NCI-H345 treated with DMSO at 0.1 percent for 48 hours (cell line): ENCODE measurements at regions not wholly inside any gene's neighbourhood (a gene's known extent, or its start where the extent isn't known, plus 50 kb on each side); places are given as distances from the start of the nearest gene placed in this dataset.

Experiments used
- DNase-seq: peaks from one replicate; lab custom pipeline; 2025; ENCODE audit not compliant: unreplicated experiment; lab: John Stamatoyannopoulos, UW

DNA sequence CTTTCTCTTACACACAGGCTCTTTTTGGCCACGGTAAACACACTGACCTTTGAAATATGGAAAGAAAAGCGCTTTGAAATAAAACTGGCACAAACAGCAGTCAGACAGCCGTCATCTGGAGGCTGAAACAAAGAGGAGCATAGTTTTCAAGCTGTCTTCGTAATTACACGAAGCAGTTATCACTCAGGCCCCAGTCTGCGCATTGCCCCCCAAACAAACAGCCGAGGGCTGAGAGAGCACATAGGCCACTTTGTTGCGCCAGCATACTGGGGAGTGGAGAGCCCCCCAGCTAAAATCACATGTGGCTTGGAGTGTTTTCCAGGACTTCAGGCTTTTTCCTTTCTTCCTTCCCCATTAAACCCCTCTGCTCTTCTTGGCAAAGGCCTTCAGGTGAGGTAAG lies 142.9 kb upstream of the BTG1 start:
- DNase-seq: no peak

DNA sequence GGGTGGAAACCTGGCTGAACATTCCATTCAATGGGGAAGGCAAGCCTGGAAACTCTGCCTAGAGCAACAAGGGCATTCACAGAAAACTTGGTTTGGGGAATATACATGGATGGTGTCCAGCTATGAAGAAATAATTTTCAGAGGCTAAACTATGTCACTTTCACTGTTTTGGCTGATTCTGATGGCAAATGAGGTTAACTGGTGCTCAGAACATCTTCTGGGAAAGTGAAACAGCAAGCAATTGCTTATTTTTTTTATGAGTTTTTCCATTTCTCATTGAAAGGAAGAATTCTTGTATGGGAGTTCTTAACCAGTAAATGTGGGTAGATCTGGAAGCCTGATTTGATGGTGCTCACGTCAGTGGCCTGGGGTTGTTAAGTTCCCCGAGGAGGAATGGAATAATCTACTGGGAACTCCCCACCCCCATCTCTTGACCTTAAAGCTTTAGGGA lies 132.8 kb upstream of the BTG1 start:
- no peak for DNase-seq

DNA sequence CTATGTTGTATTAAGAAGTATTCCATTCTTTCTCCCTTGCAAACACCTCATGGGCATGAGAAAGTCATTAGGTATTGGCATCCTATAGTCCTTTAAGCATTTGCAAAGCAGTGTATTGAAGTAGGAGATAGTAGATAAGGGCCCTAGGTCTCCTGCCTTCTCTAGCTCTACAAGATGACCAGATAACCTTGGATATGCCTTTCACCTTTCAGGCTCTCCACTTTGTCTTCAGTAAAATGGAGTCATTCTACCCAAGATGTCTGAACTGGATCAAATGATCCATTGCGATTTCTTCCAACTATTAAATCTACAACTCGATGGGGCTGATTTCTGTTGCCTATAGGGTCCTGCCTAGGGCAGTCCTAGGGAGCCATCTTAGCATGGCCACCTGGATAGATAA lies 132.1 kb upstream of the BTG1 start:
- no peak for DNase-seq

DNA sequence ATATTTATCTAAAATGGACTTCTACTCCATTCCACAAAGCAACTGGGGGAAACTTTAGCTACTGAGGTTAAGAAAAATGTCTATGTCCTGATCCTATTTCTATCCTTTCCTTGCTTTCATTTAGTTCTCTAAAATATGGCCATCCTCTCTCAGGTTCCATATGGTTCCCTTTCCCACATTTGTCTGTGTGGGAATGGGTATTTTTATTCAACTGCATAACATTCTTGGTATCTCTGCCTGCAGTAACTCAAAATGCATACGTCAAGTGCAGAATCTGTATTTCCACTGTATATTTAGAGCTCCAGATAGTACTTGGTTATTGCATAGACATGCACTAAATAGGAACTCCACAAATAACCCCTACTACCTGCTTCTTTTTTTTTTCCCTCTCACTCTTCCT lies 130.6 kb upstream of the BTG1 start:
- no peak for DNase-seq

DNA sequence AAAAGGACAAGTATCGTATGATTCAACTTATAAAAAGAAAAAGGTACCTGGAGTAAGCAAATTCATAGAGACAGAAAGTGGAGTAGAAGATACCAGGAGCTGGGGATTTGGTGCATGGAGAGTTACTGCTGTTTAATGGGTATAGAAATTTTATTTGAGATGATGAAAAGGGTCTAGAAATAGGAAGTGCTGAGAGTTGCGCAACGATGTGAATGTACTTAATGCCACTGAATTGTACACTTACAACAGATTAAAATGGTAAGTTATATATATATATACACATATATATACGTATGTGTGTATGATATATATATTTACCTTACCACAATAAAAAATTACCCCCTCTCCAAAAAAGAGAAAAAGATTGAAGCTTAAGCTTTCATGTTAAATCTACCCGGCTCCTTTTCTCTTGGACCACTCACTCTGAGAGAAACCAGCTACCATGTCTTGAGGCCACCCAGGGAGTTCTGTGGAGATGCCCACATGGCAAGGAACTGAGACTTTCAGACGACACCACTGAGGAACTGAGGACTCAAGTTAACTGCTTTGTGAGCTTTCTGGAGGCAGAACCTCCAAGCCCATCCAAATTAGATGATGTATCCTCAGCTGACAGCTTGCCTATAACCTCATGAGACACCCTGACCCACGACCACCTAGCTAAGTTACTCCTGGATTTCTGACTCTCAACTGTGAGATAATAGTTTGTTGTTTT lies 130.0 kb upstream of the BTG1 start:
- DNase-seq: no peak

DNA sequence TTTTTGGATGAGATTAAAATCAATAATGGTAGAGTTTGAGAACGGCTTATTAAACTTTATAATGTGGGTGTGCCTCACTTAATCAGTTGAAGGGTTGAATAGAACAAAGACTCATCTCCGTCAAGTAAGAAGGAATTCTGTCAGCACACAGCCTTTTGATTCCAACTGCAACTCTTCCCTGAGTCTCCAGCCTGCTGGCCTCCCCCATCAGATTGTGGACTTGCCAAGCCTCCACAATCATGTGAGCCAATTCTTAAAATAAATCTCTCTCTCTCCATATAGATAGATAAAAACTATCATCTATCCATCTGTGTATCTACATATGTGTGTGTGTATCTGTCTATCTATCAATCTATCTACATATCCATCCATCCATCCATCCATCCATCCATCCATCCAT lies 127.4 kb upstream of the BTG1 start:
- no peak for DNase-seq

DNA sequence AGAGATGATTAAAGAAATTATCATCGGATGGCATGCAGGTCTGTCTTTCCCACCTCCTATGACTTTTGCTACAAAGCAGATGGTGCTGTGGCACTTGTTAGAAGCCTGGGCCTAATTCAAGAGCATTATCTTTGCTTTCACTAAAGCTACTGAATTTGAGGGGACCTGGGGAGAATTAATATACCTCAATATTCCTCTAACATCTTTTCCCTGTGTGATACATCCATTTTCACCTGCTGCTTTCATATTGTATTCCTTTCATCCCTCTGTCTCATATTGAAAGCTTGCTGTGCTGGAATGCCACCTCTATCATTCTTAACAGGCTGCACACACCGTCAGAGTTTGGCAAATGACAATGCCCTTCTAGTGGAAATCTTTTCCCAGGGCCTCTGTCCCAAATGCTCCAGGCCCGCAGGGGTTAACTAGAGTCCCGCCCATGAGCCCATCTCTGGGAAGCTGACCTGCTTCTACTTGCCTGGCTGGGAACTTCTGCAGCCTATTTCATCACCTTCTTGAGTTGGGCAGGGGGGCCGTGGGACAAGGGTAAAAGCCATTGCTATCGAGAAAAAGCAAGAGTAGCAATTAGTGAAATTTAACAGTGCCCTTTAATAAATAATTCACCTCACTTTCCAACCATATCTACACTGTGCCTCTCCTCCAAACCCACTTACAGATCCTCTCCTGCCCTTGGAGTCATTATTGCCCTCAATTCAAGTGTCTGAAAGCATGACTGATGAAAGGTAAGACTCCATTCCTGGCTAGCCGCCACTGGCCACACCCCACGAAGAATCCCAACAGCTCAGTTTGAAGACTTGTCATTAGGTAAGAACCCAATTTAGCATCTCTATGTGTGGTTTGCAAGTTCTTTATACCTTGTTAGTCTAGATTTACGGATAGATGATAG lies 126.7 kb upstream of the BTG1 start:
- no peak for DNase-seq

DNA sequence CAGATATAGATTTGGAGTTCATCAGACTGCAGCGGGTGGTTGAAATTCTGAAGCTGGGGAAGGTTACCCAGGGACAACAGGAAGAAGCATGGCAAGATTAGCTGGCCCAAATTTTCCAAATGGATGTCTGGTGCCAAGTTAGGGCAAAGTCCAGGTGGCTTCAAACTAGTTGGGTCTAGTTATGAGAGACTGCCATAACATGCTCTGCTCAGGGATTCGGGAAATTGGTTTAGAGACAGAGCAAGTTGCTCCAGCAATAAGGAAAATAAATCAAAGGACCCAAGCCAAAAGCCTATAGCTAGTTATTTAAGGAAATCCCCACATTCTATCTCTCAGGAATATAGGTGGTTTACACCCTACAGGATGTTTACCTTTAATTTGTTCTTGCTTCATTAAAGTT lies 125.7 kb upstream of the BTG1 start:
- no peak for DNase-seq

DNA sequence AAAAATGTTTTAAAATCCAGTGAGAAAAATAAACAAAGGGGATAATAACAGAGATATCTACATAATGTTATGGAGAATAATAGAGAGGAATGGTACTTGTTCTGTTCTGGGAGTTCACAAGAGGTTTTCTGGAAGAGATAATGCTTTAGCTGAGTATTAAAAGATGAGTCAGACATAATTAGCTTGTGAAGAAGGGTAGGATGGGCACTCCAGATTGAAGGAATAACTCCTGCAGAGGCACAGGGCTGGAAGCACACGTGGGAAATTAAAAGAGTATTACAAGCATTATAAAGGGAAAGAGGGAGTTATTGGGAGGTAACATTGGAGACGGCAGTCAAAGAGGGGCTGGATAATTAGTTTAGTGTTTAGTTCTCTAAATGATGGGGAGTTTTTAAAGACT lies 124.9 kb upstream of the BTG1 start:
- DNase-seq: no peak

DNA sequence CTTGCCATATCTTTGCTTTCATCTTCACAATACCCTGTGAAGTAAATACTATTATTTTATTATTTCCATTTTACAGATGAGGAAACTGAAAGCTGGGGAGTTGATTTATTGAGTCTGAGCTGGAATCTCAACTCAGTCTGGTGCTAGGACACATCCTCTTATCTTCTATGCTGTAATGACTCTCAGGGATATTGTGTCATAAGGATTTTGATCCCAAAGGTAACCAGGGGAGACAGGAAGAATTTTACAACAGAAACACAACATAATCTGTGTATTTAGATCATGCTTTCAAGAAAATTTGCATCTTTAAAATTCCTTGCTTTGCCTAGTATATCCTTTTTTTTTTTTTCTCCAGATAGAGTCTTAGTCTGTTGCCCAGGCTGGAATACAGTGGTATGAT lies 123.3 kb upstream of the BTG1 start:
- no peak for DNase-seq

DNA sequence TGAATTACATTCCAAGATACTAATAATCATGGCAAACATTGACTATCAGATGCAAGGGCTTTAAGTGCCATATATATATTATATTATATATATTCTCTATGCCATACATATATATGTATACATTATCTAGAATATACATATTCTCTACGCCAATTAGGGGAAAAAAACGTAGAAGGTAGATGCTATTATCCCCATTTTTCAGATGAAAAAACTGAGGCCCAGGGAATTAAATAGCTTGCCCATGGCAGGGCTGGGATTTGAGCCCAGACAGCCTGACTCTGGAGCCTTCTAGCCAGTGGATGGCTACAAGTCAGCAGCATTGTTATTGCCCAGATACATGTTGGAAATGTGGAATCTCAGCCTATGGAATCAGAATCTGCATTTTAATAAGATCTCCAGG lies 116.0 kb upstream of the BTG1 start:
- DNase-seq: no peak

DNA sequence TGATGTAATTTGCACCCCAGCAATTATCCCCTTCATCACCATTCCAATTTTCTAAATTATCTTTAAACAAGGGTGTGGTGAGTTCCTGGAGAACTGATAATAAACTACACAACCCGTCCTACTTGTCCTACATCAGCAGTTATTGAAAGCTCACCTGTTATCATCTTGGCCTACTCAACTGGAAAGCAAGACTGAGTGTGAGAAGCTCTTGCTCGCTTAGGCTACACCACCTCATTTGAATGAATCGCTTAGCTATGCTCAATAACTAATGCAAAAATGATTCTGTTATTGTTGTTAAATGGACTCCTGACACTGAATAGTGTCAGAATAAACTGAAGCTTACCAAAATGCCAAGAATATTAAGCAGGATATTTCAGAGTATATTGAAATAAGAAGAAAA lies 115.4 kb upstream of the BTG1 start:
- no peak for DNase-seq

DNA sequence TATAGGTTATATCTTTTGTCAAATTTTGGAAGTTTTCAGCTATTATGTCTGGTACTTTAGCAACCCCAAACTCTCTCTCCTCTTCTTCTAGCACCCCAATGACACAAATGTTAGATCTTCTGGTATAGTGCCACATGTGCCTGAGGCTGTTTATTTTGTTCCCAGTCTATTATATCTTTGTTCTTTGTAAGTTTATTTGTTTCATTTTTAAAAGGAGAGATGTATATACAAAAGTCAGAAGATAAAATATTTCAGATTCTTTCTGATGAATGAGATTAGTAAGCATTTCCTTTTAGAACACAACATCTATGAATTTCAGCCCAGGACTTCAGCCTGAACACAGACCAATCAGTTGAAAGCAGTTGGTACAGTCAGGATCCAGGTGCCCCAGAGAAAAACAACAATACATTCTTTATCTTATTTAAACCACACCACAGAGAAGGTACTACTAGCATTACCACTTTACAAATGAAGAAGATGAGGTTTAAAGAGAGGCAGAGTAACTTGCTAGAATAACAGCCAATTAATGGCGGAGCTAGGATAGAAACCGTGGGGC lies 114.1 kb upstream of the BTG1 start:
- no peak for DNase-seq

DNA sequence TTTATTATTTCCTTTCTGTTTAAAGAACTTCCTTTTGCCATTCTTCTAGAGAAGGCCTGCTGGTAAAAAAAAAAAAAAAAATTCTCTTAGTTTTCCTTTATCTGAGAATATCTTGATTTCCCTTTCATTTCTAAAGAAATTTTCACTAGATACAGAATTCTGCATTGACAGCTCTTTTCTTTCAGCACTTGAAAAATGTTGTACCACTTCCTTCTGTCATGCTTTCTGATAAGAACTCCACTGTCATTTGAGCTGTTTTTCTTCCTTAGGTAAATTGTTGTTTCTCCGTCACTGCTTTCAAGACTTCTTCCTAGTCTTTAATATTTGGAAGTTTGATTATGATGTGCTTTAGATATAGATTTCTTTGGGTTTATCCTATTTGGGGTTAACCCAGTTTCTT lies 113.6 kb upstream of the BTG1 start:
- DNase-seq: no peak

DNA sequence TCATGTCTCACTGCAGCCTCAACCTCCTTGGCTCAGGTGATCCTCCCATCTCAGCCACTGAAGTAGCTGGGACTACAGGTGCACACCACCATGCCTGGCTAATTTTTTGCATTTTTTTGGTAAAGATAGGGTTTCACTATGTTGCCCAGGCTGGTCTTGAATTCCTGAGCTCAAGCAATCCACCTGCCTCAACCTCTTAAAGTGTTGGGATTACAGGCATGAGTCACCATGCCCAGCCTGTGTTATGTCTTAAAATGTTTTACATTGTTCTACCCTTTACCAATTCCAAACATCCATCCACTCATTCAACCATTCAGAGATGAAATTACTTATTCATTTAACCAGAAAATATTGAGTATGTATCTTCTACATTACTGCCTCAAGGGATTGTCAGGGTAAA lies 111.6 kb upstream of the BTG1 start:
- no peak for DNase-seq

DNA sequence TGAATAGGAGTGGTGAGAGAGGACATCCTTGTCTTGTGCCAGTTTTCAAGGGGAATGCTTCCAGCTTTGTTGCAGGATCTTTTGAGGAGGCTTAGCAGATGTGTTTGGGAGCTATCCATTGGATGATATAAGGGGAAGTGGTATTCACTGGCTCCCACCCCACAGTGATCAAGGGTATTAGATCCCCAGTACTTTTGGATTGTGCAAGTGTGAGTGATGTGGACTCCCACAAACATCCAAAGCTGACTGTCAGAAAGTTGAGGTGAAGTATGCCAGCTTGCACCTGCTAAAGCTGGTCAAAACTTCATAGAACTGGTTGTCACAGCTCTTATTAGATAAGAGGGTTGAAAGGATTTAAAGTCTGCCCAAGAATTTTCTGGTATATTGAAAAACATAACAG lies 110.1 kb upstream of the BTG1 start:
- DNase-seq: no peak

DNA sequence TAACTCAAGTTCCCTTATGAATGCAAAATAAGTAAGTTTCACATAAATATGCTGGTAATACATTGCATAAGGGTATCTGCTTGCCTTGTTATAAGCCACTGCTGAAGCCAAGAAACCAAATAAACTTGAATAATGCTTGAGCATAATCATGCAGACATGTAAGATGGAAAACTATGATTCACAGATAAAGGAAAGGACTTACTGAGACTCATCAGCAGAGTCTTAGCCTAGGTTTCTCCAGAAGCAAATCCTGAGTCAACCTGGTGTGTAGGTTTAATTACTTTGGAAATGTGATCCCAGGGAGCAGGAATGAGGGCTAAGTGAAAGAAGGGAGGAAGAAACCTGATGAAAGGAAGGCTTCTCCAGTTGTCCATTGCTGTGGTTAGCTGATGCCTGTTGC lies 107.7 kb upstream of the BTG1 start:
- DNase-seq: no peak

DNA sequence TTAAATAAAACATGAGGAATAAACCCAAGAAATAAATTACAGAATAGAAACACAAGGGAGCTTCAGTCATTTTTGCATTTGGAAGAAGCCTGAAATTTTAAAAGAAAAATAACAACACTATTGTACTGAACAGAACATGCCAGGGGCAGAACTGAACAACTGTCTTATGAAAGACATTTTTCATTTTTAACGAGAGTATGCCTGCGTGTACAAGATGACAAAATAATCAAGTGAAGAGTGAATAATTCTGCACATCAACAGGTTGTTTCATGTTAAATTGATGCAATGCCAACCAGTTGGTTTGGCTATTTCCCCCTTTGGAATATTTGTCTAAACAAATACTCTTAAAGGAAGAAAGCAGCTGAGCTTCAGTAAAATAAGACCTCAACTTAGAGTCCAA lies 103.3 kb upstream of the BTG1 start:
- no peak for DNase-seq

DNA sequence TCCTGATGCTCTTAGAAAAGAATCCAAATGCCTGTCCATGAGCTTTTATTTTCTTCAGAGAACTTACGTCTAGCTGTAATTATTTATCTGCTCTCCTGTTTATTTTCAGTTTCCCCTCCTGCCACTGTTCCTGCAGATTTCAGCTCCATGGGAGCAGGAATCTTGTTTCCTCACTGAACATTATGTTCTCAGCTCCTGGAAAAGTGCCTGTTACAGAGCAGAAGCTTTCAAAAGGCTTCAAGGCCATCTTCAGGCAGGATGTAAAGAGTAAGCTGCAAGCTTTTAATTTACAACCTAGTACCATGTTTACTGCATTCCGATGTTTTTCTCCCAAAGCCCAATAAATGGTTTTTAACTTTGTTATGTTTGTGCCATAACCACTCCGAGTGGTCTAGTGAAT lies 98.4 kb upstream of the BTG1 start:
- no peak for DNase-seq

DNA sequence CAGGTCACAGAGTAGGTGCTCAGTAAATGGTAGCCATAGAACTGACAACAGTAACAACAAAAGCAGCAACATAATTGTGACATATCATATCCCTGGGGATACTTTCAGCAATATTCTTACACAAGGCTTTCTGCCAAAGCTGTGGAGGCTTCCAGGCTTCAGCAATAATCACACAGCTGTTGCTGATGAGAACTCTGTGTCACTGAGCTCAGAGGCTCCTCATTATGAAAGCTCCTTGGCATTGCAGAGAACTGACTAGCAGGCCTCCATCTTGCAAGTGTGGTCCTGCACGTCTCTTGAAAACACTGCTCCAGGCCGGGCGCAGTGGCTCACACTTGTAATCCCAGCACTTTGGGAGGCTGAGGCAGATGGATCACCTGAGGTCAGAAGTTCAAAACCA lies 97.3 kb upstream of the BTG1 start:
- DNase-seq: no peak

DNA sequence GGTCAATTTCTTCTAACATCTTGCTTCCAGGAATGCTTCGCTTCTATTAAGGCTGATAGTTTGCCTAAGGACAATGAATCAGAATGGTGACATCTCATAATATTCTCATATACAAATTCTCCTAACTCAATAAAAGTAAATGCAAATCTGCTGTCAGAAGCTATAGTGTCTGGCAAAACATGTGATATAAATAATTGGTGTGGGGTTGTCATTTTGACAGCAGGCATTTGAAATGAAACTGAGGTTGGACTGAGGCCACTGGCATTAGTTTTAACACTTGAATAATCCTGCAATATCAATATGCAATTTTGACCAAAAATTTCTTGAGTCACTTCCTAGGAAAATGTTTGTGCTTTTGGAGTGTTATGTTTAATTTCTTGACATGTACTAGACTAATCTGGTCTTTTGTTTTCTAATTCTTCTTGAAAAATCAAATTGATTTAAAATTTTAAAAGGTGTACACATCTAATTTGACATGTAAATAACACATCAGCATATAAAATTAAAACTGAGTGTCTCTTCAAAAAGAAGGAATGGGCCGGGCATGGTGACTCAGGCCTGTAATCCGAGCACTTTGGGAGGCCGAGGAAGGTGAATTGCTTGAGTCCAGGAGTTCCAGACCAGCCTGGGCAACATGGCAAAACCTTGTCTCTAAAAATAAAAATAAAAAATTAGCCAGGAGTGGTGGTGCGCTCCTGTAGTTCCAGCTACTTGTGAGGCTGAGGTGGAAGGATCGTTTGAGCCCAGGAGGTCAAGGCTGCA lies 92.3 kb upstream of the BTG1 start:
- no peak for DNase-seq

DNA sequence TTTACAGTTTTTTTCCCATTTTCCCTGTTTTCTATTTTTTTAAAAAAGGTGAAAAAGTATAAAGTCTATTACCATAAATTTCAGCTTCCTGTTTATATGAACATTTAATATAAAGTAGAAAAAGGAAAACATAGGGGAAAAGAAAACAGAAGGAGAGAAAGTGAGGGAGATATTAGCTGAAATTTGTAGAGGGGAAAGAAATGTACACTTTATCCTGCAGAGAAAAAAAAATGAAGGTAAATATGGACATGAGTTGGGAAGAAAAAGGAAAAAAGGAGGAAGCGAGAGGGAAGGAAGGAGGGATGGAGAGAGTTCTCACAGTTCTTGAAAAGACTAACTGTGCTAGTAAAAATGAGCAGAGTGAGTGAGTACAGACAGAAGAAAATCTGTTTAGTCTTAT lies 91.6 kb upstream of the BTG1 start:
- DNase-seq: no peak
